HL-60 (cell line): ENCODE measurements at regions not wholly inside any gene's neighbourhood (a gene's known extent, or its start where the extent isn't known, plus 50 kb on each side); places are given as distances from the start of the nearest gene placed in this dataset.
A peak's percentile ranks its signal among the peaks of the same experiment; 100 is the strongest.

Experiments
- DNase-seq, 2 experiments: peaks; one replicate each; pipeline ENCODE4 v3.0.0-alpha.2; 2010 to 2020; ENCODE audit warnings: low read depth in 1 of 2, low spot score in 1 of 2
- H3K27ac ChIP-seq: fragments of 250-450 bp; sonication (Bioruptor Pico); replicated peaks from 2 replicates; pipeline ENCODE4 v1.5.1; 2020; ENCODE audit warnings: mild to moderate bottlenecking, moderate library complexity
- H3K27me3 ChIP-seq: fragments of 250-450 bp; sonication (Bioruptor Pico); 2 replicates; pipeline ENCODE4 v1.5.1; 2021; ENCODE audit warnings: mild to moderate bottlenecking, moderate library complexity; ENCODE audit not compliant: insufficient read depth, poor library complexity, severe bottlenecking
- H3K4me3 ChIP-seq: replicated peaks from 2 replicates; pipeline ENCODE4 v1.5.1; 2011; ENCODE audit warnings: mild to moderate bottlenecking, control low read depth, low read length; ENCODE audit not compliant: insufficient read depth
- CTCF ChIP-seq: IDR thresholded peaks from one replicate; pipeline ENCODE4 v1.5.1; 2011; ENCODE audit warnings: low read length, control low read depth, inconsistent platforms; ENCODE audit not compliant: insufficient read depth
- GABPA ChIP-seq: IDR thresholded peaks from 2 replicates; pipeline ENCODE4 v1.6.1; 2012; ENCODE audit warnings: low read depth
- POLR2AphosphoS5 ChIP-seq: IDR thresholded peaks from 2 replicates; pipeline ENCODE4 v1.6.1; 2012; ENCODE audit warnings: low read depth
- REST ChIP-seq: IDR thresholded peaks from 2 replicates; pipeline ENCODE4 v1.6.1; 2012; ENCODE audit warnings: low read depth; ENCODE audit not compliant: insufficient replicate concordance
- SPI1 ChIP-seq: IDR thresholded peaks from 2 replicates; pipeline ENCODE4 v1.6.1; 2012; ENCODE audit warnings: low read depth, mild to moderate bottlenecking, borderline replicate concordance

GRCh38 chr3:144270100-144270499 is 298.5 kb downstream of the DIPK2A start:
- no peak overlapping the region for H3K4me3 ChIP-seq
- peak overlapping the region; percentile 49 for H3K27ac ChIP-seq
- H3K27me3 ChIP-seq, result no peaks in the 10 kb centered on the region
- peak in 1 of 2 experiments; percentile 81 for DNase-seq
- TF ChIP-seq GABPA (peak; percentile 42), POLR2AphosphoS5 (no peak), CTCF (no peak), SPI1 (peak; percentile 80), REST (no peak)

- Histone ChIP-seq H3K4me3 (no peak overlapping the region), H3K27ac (no peak overlapping the region), H3K27me3 (no peaks in the 10 kb centered on the region)
- no peak for TF ChIP-seq CTCF
- TF ChIP-seq REST, result no peak
- no peak for TF ChIP-seq GABPA
- TF ChIP-seq POLR2AphosphoS5, result no peak
- no peak for DNase-seq
Measured at GRCh38 chr3:144272680-144273079, 301.1 kb downstream of the DIPK2A start.

- Histone ChIP-seq H3K27ac (no peak overlapping the region), H3K4me3 (no peak overlapping the region), H3K27me3 (no peaks in the 10 kb centered on the region)
- DNase-seq, result no peak
- TF ChIP-seq REST (no peak), POLR2AphosphoS5 (no peak), GABPA (no peak), SPI1 (no peak), CTCF (no peak)
Measured at GRCh38 chr3:144273601-144274000, 302.0 kb downstream of the DIPK2A start.
